Cardiac muscle cell (in vitro differentiated cells and primary cell): ENCODE measurements at regions not wholly inside any gene's neighbourhood (a gene's known extent, or its start where the extent isn't known, plus 50 kb on each side); places are given as distances from the start of the nearest gene placed in this dataset.
"Not testable (repeated sequence)": the region's sequence is repeated elsewhere in the genome, so short reads cannot be mapped to it uniquely, and the experiment has no call there.

Source experiments
- DNase-seq, 2 donors: peaks; one replicate each; pipeline versions ENCODE4 v3.0.0 to v3.0.0-alpha.2; 2010 to 2017; ENCODE audit warnings: low read depth in 1 of 2, low spot score in 1 of 2
- H3K27ac ChIP-seq: fragments of 200-600 bp; sonication (generic); 2 replicates; pipeline ENCODE4 v1.5.1; 2016
- H3K27me3 ChIP-seq: fragments of 200-600 bp; sonication (generic); 2 replicates; pipeline ENCODE4 v1.6.0; 2016; ENCODE audit warnings: control low read depth
- H3K36me3 ChIP-seq: fragments of 200-600 bp; sonication (generic); 2 replicates; pipeline ENCODE4 v1.5.1; 2016; ENCODE audit warnings: control low read depth
- H3K4me1 ChIP-seq: fragments of 200-600 bp; sonication (generic); 2 replicates; pipeline ENCODE4 v1.8.1; 2017; ENCODE audit warnings: low read depth, mild to moderate bottlenecking, mixed run types
- H3K4me3 ChIP-seq: fragments of 200-600 bp; sonication (generic); 2 replicates; pipeline ENCODE4 v1.5.1; 2016; ENCODE audit warnings: mild to moderate bottlenecking
- H3K9me3 ChIP-seq: fragments of 200-600 bp; sonication (generic); 2 replicates; pipeline ENCODE4 v1.5.1; 2017; ENCODE audit warnings: low read depth, mild to moderate bottlenecking, control low read depth
- CTCF ChIP-seq: IDR thresholded peaks from 2 replicates; pipeline ENCODE4 v1.5.1; 2012; ENCODE audit warnings: low read depth, mild to moderate bottlenecking, low read length

GRCh38 chr1:187847531-187847930, 1018.8 kb downstream of the PLA2G4A start:
- no peak for DNase-seq
- H3K9me3 ChIP-seq = no peaks in the 10 kb centered on the region
- H3K27ac ChIP-seq = no peak overlapping the region
- H3K36me3 ChIP-seq = no peaks in the 10 kb centered on the region
- no peaks in the 10 kb centered on the region for H3K27me3 ChIP-seq
- TF ChIP-seq CTCF = no peak
- peaks cover 6% of the 10 kb centered on the region for H3K4me1 ChIP-seq
- no peak overlapping the region for H3K4me3 ChIP-seq

- Histone ChIP-seq H3K9me3 (no peaks in the 10 kb centered on the region), H3K27ac (no peak overlapping the region), H3K36me3 (no peaks in the 10 kb centered on the region), H3K27me3 (no peaks in the 10 kb centered on the region), H3K4me3 (no peak overlapping the region), H3K4me1 (peaks cover 6% of the 10 kb centered on the region)
- DNase-seq = peak in 1 of 2 donors; percentile 32
- no peak for TF ChIP-seq CTCF
These were observed 1019.6 kb downstream of the PLA2G4A start for GRCh38 chr1:187848321-187848720.

- H3K4me1 ChIP-seq, H3K9me3 ChIP-seq, H3K4me3 ChIP-seq, H3K27ac ChIP-seq, H3K36me3 ChIP-seq, H3K27me3 ChIP-seq, DNase-seq: not testable (repeated sequence)
These were observed 1021.4 kb downstream of the PLA2G4A start for GRCh38 chr1:187850146-187850545.

GRCh38 chr1:187853505-187853904, 1024.8 kb downstream of the PLA2G4A start:
- DNase-seq = no peak
- no peaks in the 10 kb centered on the region for H3K9me3 ChIP-seq
- no peaks in the 10 kb centered on the region for H3K27me3 ChIP-seq
- H3K36me3 ChIP-seq = no peaks in the 10 kb centered on the region
- no peak for TF ChIP-seq CTCF
- H3K4me3 ChIP-seq = no peak overlapping the region
- no peak overlapping the region for H3K27ac ChIP-seq
- H3K4me1 ChIP-seq = peaks cover 5% of the 10 kb centered on the region

GRCh38 chr1:187854457-187854856, 1025.7 kb downstream of the PLA2G4A start:
- no peak for DNase-seq
- Histone ChIP-seq H3K4me3 (no peak overlapping the region), H3K4me1 (no peaks in the 10 kb centered on the region), H3K36me3 (no peaks in the 10 kb centered on the region), H3K27ac (no peak overlapping the region), H3K9me3 (no peaks in the 10 kb centered on the region), H3K27me3 (no peaks in the 10 kb centered on the region)
- TF ChIP-seq CTCF = no peak

- Histone ChIP-seq H3K36me3 (no peaks in the 10 kb centered on the region), H3K27ac (no peak overlapping the region), H3K9me3 (no peaks in the 10 kb centered on the region), H3K27me3 (no peaks in the 10 kb centered on the region), H3K4me1 (no peaks in the 10 kb centered on the region), H3K4me3 (no peak overlapping the region)
- no peak for TF ChIP-seq CTCF
- DNase-seq = no peak
These were observed 1033.8 kb downstream of the PLA2G4A start for GRCh38 chr1:187862506-187862905.
